Tibial nerve (tissue), 4 donors: ENCODE measurements at regions not wholly inside any gene's neighbourhood (a gene's known extent, or its start where the extent isn't known, plus 50 kb on each side); places are given as distances from the start of the nearest gene placed in this dataset.

Source experiments
- DNase-seq, 2 donors: peaks; one replicate each; pipeline ENCODE4 v3.0.0-alpha.2; 2019; ENCODE audit warnings: low spot score in 2 of 2
- H3K27ac ChIP-seq, 4 donors: fragments of 200-600 bp; sonication (generic) in 3 of 4; one replicate each; pipeline ENCODE4 v1.5.1; 2017 to 2019; ENCODE audit warnings: mild to moderate bottlenecking in 1 of 4
- H3K27me3 ChIP-seq, 2 donors: fragments of 200-600 bp; sonication (generic) in 1 of 2; one replicate each; pipeline versions ENCODE4 v1.5.1 to v1.6.0; 2017 to 2019
- H3K36me3 ChIP-seq, 3 donors: fragments of 200-600 bp; sonication (generic); one replicate each; pipeline ENCODE4 v1.5.1; 2018 to 2019
- H3K4me1 ChIP-seq, 4 donors: fragments of 200-600 bp; sonication (generic) in 3 of 4; one replicate each; pipeline ENCODE4 v1.5.1; 2017 to 2019
- H3K4me3 ChIP-seq, 4 donors: fragments of 200-600 bp; sonication (generic) in 3 of 4; one replicate each; pipeline ENCODE4 v1.5.1; 2017 to 2019; ENCODE audit warnings: mild to moderate bottlenecking in 1 of 4, moderate library complexity in 1 of 4
- H3K9me3 ChIP-seq, 4 donors: fragments of 200-600 bp; sonication (generic) in 3 of 4; one replicate each; pipeline ENCODE4 v1.5.1; 2017 to 2019
- EP300 ChIP-seq, 2 donors: sonication (generic); formaldehyde crosslinking; IDR thresholded peaks; one replicate each; pipeline ENCODE4 v1.6.1; 2017; ENCODE audit warnings: antibody characterized with exemption in 2 of 2, mild to moderate bottlenecking in 1 of 2
- POLR2A ChIP-seq, 2 donors: fragments of 450-650 bp; IDR thresholded peaks; one replicate each; pipeline ENCODE4 v1.6.1; 2017; ENCODE audit warnings: antibody characterized with exemption in 2 of 2, mild to moderate bottlenecking in 2 of 2, moderate library complexity in 2 of 2
- WGBS, 2 donors: methylation state at CpG; one replicate each; pipeline ENCODE4 v1.1.5; 2018; 5-methylcytosine and 5-hydroxymethylcytosine counted together
- TF ChIP-seq, protein P1 (sequence below), 5 experiments: fragments of 200-600 bp in 3 of 5; fragments of 450-650 bp in 2 of 5; sonication (generic) in 3 of 5; IDR thresholded peaks; one replicate each; pipeline ENCODE4 v1.5.1; 2016 to 2019; ENCODE audit warnings: antibody characterized with exemption in 5 of 5, mild to moderate bottlenecking in 3 of 5, moderate library complexity in 2 of 5

DNA sequence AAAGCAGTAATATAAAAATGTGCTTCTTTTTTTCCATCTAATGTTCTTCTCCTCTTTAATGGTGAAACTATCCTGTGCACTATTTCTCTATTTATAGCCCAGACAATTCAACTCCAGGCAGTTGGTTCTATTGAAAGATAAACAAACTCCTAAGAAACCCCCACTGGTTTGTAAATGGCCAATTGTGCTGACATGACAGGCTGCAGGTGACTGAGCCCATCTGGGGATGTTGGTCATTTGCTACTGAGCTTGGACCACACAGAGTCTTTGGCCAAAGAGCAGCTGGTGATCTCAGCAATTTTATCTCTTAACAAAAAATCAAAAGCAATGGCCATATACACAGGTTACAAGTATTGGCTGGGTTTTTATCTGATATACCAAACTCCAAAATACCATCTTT, 631.8 kb upstream of the CELF2 start:
- no peak overlapping the region for H3K27ac ChIP-seq
- H3K36me3 ChIP-seq = no peaks in the 10 kb centered on the region
- DNase-seq = no peak
- H3K9me3 ChIP-seq = peaks cover 0 to 2% (median 0%) of the 10 kb centered on the region in 4 donors
- H3K4me3 ChIP-seq = no peak overlapping the region
- TF ChIP-seq, protein P1, sequence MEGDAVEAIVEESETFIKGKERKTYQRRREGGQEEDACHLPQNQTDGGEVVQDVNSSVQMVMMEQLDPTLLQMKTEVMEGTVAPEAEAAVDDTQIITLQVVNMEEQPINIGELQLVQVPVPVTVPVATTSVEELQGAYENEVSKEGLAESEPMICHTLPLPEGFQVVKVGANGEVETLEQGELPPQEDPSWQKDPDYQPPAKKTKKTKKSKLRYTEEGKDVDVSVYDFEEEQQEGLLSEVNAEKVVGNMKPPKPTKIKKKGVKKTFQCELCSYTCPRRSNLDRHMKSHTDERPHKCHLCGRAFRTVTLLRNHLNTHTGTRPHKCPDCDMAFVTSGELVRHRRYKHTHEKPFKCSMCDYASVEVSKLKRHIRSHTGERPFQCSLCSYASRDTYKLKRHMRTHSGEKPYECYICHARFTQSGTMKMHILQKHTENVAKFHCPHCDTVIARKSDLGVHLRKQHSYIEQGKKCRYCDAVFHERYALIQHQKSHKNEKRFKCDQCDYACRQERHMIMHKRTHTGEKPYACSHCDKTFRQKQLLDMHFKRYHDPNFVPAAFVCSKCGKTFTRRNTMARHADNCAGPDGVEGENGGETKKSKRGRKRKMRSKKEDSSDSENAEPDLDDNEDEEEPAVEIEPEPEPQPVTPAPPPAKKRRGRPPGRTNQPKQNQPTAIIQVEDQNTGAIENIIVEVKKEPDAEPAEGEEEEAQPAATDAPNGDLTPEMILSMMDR (IDR thresholded peaks at IDR 0.05) = no peak
- TF ChIP-seq POLR2A (IDR thresholded peaks at IDR 0.05) (no peak), EP300 (IDR thresholded peaks at IDR 0.05) (no peak)
- no peaks in the 10 kb centered on the region for H3K4me1 ChIP-seq
- no peaks in the 10 kb centered on the region for H3K27me3 ChIP-seq

DNA sequence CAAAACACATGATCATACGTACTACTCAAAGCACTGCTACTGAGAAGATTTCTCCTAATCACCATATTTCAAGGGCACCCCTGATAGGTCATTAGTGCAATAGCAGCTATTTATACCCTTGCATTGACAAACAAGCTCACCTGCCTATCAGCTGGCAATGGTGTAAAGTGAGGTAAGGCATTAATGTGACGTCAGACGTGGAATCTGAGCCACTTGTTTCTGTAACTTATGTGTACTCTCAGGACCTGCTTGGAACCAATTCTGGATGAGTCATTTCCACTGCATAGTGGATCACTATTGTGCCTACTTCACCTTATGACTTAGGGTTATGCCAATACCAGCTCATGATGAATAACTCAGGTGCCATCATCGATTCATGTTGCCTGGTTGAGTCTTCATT, 628.5 kb upstream of the CELF2 start:
- Histone ChIP-seq H3K27me3 (no peaks in the 10 kb centered on the region), H3K4me1 (no peaks in the 10 kb centered on the region), H3K36me3 (no peaks in the 10 kb centered on the region), H3K4me3 (no peak overlapping the region), H3K9me3 (no peaks in the 10 kb centered on the region), H3K27ac (no peak overlapping the region)
- 88 to 94% methylated on average over 4 of the region's 4 CpGs for WGBS, 2 donors
- TF ChIP-seq POLR2A (IDR thresholded peaks at IDR 0.05) (no peak), EP300 (IDR thresholded peaks at IDR 0.05) (no peak)
- TF ChIP-seq, protein P1 (IDR thresholded peaks at IDR 0.05) = no peak
- DNase-seq = no peak

DNA sequence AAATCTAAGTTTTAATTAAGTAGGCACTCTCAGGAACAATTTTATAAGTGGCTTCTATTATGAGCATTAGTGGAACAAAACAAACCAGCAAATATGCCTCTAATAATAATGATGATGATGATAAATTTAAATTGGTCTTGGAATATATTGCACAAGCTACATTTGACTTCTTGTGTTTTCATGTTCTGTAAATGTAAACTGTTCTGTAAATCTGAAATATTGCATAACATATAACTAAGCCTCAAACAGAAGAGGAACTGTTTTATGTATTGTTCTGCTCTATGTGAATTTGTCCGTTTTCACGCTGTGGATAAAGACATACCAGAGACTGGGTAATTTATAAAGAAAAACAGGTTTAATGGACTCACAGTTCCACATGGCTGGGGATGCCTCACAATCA, 625.2 kb upstream of the CELF2 start:
- Histone ChIP-seq H3K4me1 (no peaks in the 10 kb centered on the region), H3K9me3 (peaks cover 0 to 16% (median 0%) of the 10 kb centered on the region in 4 donors), H3K4me3 (no peak overlapping the region), H3K27ac (no peak overlapping the region), H3K36me3 (no peaks in the 10 kb centered on the region), H3K27me3 (no peaks in the 10 kb centered on the region)
- TF ChIP-seq EP300 (IDR thresholded peaks at IDR 0.05) (no peak), POLR2A (IDR thresholded peaks at IDR 0.05) (no peak)
- TF ChIP-seq, protein P1 (IDR thresholded peaks at IDR 0.05) = no peak
- no peak for DNase-seq
- 64 to 87% methylated on average over 2 of the region's 2 CpGs for WGBS, 2 donors

DNA sequence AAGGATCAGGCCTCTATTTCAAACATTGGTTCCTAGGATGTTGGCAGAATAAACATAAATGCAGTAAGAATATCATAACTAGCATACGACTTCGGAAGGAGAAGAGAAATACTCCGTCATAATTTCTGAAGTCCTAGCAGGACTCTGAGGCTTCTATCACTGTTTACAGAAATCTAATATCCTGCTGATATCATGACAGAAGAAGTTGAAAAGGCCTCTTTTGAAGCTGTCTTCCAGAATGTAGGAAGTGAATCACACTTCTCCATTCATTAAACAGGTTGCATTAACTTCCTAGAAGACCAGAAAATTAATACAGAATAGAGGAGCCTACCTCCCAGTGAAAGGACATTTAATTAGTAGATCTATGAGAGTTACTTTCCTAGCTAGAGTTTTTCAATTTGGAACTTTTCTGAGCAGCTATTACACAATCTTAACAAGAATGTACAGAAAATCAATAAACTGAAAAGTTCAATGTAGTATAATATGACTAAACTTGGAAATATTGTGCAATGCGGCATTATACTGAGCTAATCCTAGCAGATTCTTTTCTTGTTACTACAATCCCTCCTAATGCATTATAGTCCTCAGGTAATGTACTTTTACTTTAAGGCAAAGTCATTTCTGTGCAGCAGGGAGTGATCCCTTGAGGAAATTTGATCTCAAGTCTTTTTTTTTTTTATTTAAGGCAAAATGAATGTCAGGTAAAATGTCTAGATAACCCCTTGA, 622.6 kb upstream of the CELF2 start:
- Histone ChIP-seq H3K4me1 (no peaks in the 10 kb centered on the region), H3K4me3 (no peak overlapping the region), H3K27ac (no peak overlapping the region), H3K27me3 (no peaks in the 10 kb centered on the region), H3K9me3 (peaks cover 0 to 18% (median 0%) of the 10 kb centered on the region in 4 donors), H3K36me3 (no peaks in the 10 kb centered on the region)
- no peak for DNase-seq
- TF ChIP-seq POLR2A (IDR thresholded peaks at IDR 0.05) (no peak), EP300 (IDR thresholded peaks at IDR 0.05) (no peak)
- TF ChIP-seq, protein P1 (IDR thresholded peaks at IDR 0.05) = no peak
- 89 to 93% methylated on average over 4 of the region's 4 CpGs for WGBS, 2 donors

DNA sequence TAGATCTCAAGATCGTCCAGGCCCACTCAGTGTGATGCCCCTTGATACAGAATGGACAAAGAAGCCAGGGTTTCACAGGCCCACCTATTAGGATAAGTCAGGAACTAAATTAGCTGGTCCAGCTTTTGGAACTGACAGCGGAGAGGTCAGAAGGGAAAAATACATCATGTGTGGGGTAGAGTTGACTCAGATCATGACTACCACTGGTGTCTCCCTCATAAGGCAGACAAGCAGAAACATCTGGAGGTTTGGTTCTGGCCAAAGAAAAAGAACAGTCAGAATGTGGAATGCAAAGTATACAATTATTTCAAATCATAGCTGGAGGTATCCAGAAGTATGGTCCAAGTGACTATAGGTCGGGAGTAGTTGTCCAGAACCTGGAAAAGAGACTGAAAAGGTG, 621.1 kb upstream of the CELF2 start:
- Histone ChIP-seq H3K4me1 (no peaks in the 10 kb centered on the region), H3K27me3 (no peaks in the 10 kb centered on the region), H3K4me3 (no peak overlapping the region), H3K9me3 (peaks cover 0 to 18% (median 0%) of the 10 kb centered on the region in 4 donors), H3K27ac (no peak overlapping the region), H3K36me3 (no peaks in the 10 kb centered on the region)
- TF ChIP-seq POLR2A (IDR thresholded peaks at IDR 0.05) (no peak), EP300 (IDR thresholded peaks at IDR 0.05) (no peak)
- TF ChIP-seq, protein P1 (IDR thresholded peaks at IDR 0.05) = no peak
- no peak for DNase-seq
- WGBS, 2 donors = 85 to 87% methylated on average over 3 of the region's 3 CpGs
